Ectodermal cell (in vitro differentiated cells): ENCODE measurements at regions not wholly inside any gene's neighbourhood (a gene's known extent, or its start where the extent isn't known, plus 50 kb on each side); places are given as distances from the start of the nearest gene placed in this dataset.
"Not testable (repeated sequence)": the region's sequence is repeated elsewhere in the genome, so short reads cannot be mapped to it uniquely, and the experiment has no call there.

ENCODE experiments used
- H3K27ac ChIP-seq: 2 replicates; pipeline ENCODE4 v1.7.0; 2013; ENCODE audit warnings: mild to moderate bottlenecking, low read depth, low read length; ENCODE audit not compliant: insufficient read depth, poor library complexity, severe bottlenecking
- H3K27me3 ChIP-seq: 2 replicates; pipeline ENCODE4 v1.7.0; 2013; ENCODE audit warnings: mild to moderate bottlenecking, low read length; ENCODE audit not compliant: insufficient read depth, control insufficient read depth, poor library complexity, severe bottlenecking
- H3K36me3 ChIP-seq: one replicate; pipeline ENCODE4 v1.7.0; 2013; ENCODE audit warnings: low read length; ENCODE audit not compliant: control insufficient read depth, insufficient read depth
- H3K4me1 ChIP-seq: one replicate; pipeline ENCODE4 v1.7.0; 2013; ENCODE audit warnings: low read length; ENCODE audit not compliant: control insufficient read depth, insufficient read depth
- H3K4me3 ChIP-seq: 2 replicates; pipeline ENCODE4 v1.7.0; 2013; ENCODE audit warnings: low read depth, low read length, control low read depth; ENCODE audit not compliant: insufficient read depth
- H3K9me3 ChIP-seq: 2 replicates; pipeline ENCODE4 v1.7.0; 2013; ENCODE audit warnings: mild to moderate bottlenecking, low read length, moderate library complexity; ENCODE audit not compliant: control insufficient read depth
- WGBS, 2 experiments: methylation state at CpG; one replicate each; pipeline ENCODE4 v1.1.7; 2013; ENCODE audit warnings: missing lambda C conversion rate in 2 of 2; 5-methylcytosine and 5-hydroxymethylcytosine counted together

- WGBS, 2 experiments: 80 to 96% methylated on average over 2 of the region's 2 CpGs
- Histone ChIP-seq H3K27me3 (no peaks in the 10 kb centered on the region), H3K27ac (no peak overlapping the region), H3K36me3 (no peaks in the 10 kb centered on the region), H3K9me3 (peaks cover 6% of the 10 kb centered on the region), H3K4me3 (no peak overlapping the region), H3K4me1 (peaks cover 13% of the 10 kb centered on the region)
Measured at GRCh38 chr10:53667063-53667462, 894.5 kb upstream of the MBL2 start.

GRCh38 chr10:53664282-53665019 lies 891.9 kb upstream of the MBL2 start:
- peaks cover 6% of the 10 kb centered on the region for H3K9me3 ChIP-seq
- 78 to 91% methylated on average over 4 to 5 of the region's 5 CpGs for WGBS, 2 experiments
- H3K36me3 ChIP-seq: no peaks in the 10 kb centered on the region
- no peak overlapping the region for H3K4me3 ChIP-seq
- peaks cover 13% of the 10 kb centered on the region for H3K4me1 ChIP-seq
- no peak overlapping the region for H3K27ac ChIP-seq
- no peaks in the 10 kb centered on the region for H3K27me3 ChIP-seq

DNA sequence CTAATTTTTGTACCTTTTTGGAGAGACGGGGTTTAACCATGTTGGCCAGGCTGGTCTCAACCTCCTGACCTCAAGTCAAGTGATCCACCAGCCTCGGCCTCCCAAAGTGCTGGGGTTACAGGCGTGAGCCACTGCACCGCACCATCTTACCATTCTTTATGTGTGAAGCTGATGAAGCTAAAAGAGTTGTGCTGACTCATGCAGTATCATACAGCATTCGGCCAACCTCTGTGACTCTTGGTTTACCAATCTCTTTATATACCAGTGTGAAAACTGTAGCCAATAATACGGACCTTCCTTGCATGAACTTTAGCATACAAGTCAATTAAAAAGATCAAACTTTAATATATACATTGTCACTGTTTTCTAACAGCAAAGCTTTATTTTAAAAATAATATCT lies 878.2 kb upstream of the MBL2 start:
- Histone ChIP-seq H3K4me3 (no peak overlapping the region), H3K36me3 (no peaks in the 10 kb centered on the region), H3K27me3 (no peaks in the 10 kb centered on the region), H3K9me3 (no peaks in the 10 kb centered on the region), H3K4me1 (no peaks in the 10 kb centered on the region), H3K27ac (no peak overlapping the region)
- 94 to 96% methylated on average over 6 of the region's 6 CpGs for WGBS, 2 experiments

DNA sequence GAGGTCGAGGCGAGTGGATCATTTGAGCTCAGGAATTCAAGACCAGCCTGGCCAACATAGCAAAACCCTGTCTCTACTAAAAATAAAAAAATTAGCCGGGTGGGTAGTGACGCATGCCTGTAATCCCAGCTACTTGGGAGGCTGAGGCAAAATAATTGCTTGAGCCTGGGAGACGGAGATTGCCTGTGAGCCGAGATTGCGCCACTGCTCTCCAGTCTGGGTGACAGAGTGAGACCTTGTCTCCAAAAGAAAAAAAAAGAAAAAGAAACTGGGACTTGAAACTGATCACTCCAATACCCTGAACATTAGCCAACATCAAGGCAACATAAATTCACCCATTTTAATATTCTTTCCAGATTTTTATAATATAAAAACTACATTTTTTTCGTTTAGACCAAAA lies 874.6 kb upstream of the MBL2 start:
- not testable (repeated sequence) for H3K4me3 ChIP-seq, H3K4me1 ChIP-seq, H3K27ac ChIP-seq, H3K9me3 ChIP-seq, H3K36me3 ChIP-seq, H3K27me3 ChIP-seq
- WGBS, 2 experiments: 91 to 93% methylated on average over 7 of the region's 8 CpGs

GRCh38 chr10:53646525-53646924 lies 873.9 kb upstream of the MBL2 start:
- H3K9me3 ChIP-seq: no peaks in the 10 kb centered on the region
- no peak overlapping the region for H3K4me3 ChIP-seq
- WGBS, 2 experiments: 95 to 97% methylated on average over 8 of the region's 8 CpGs
- H3K4me1 ChIP-seq: no peaks in the 10 kb centered on the region
- no peaks in the 10 kb centered on the region for H3K27me3 ChIP-seq
- H3K36me3 ChIP-seq: no peaks in the 10 kb centered on the region
- no peak overlapping the region for H3K27ac ChIP-seq

- no peak overlapping the region for H3K27ac ChIP-seq
- H3K36me3 ChIP-seq: no peaks in the 10 kb centered on the region
- WGBS, 2 experiments: no CpG with 5 or more reads among the region's 1 CpG
- no peaks in the 10 kb centered on the region for H3K4me1 ChIP-seq
- H3K27me3 ChIP-seq: no peaks in the 10 kb centered on the region
- no peaks in the 10 kb centered on the region for H3K9me3 ChIP-seq
- H3K4me3 ChIP-seq: no peak overlapping the region
Measured at GRCh38 chr10:53645951-53646350, 873.4 kb upstream of the MBL2 start.

GRCh38 chr10:53638006-53638405 lies 865.4 kb upstream of the MBL2 start:
- Histone ChIP-seq H3K9me3 (no peaks in the 10 kb centered on the region), H3K4me1 (peaks cover 4% of the 10 kb centered on the region), H3K36me3 (no peaks in the 10 kb centered on the region), H3K27me3 (no peaks in the 10 kb centered on the region), H3K4me3 (no peak overlapping the region), H3K27ac (no peak overlapping the region)
- WGBS, 2 experiments: 86 to 93% methylated on average over 3 to 4 of the region's 4 CpGs

- no peaks in the 10 kb centered on the region for H3K9me3 ChIP-seq
- no peaks in the 10 kb centered on the region for H3K36me3 ChIP-seq
- no peak overlapping the region for H3K4me3 ChIP-seq
- no peaks in the 10 kb centered on the region for H3K4me1 ChIP-seq
- H3K27ac ChIP-seq: no peak overlapping the region
- no peaks in the 10 kb centered on the region for H3K27me3 ChIP-seq
- 81 to 84% methylated on average over 4 of the region's 4 CpGs for WGBS, 2 experiments
Measured at GRCh38 chr10:53624722-53625121, 852.1 kb upstream of the MBL2 start.

GRCh38 chr10:53622201-53622600 lies 849.6 kb upstream of the MBL2 start:
- Histone ChIP-seq H3K27me3 (no peaks in the 10 kb centered on the region), H3K9me3 (no peaks in the 10 kb centered on the region), H3K4me3 (no peak overlapping the region), H3K4me1 (no peaks in the 10 kb centered on the region), H3K36me3 (no peaks in the 10 kb centered on the region), H3K27ac (no peak overlapping the region)
- WGBS, 2 experiments: 92 to 97% methylated on average over 2 of the region's 2 CpGs

GRCh38 chr10:53619671-53620070 lies 847.1 kb upstream of the MBL2 start:
- no peak overlapping the region for H3K27ac ChIP-seq
- no peaks in the 10 kb centered on the region for H3K27me3 ChIP-seq
- no peaks in the 10 kb centered on the region for H3K9me3 ChIP-seq
- 95 to 98% methylated on average over 2 of the region's 2 CpGs for WGBS, 2 experiments
- no peaks in the 10 kb centered on the region for H3K4me1 ChIP-seq
- H3K4me3 ChIP-seq: no peak overlapping the region
- H3K36me3 ChIP-seq: no peaks in the 10 kb centered on the region

GRCh38 chr10:53607691-53608090 lies 835.1 kb upstream of the MBL2 start:
- H3K4me1 ChIP-seq: no peaks in the 10 kb centered on the region
- WGBS, 2 experiments: 82 to 86% methylated on average over 3 of the region's 3 CpGs
- H3K27me3 ChIP-seq: no peaks in the 10 kb centered on the region
- no peak overlapping the region for H3K27ac ChIP-seq
- no peaks in the 10 kb centered on the region for H3K36me3 ChIP-seq
- no peak overlapping the region for H3K4me3 ChIP-seq
- H3K9me3 ChIP-seq: no peaks in the 10 kb centered on the region
